Endothelial cell (in vitro differentiated cells): ENCODE measurements at regions not wholly inside any gene's neighbourhood (a gene's known extent, or its start where the extent isn't known, plus 50 kb on each side); places are given as distances from the start of the nearest gene placed in this dataset.

ENCODE experiments used
- DNase-seq: peaks from one replicate; pipeline ENCODE4 v3.0.0; 2021; ENCODE audit warnings: low spot score
- H3K27ac Mint-ChIP-seq: one replicate; pipeline ENCODE4 v1.8.0; 2021; ENCODE audit warnings: mixed read lengths, inconsistent platforms; ENCODE audit not compliant: unreplicated experiment
- H3K27me3 Mint-ChIP-seq: one replicate; pipeline ENCODE4 v1.8.0; 2021; ENCODE audit warnings: mild to moderate bottlenecking, moderate library complexity, mixed read lengths, inconsistent platforms; ENCODE audit not compliant: unreplicated experiment
- H3K36me3 Mint-ChIP-seq: one replicate; pipeline ENCODE4 v1.8.0; 2021; ENCODE audit warnings: mild to moderate bottlenecking, low read depth, mixed read lengths, inconsistent platforms; ENCODE audit not compliant: unreplicated experiment
- H3K4me1 Mint-ChIP-seq: one replicate; pipeline ENCODE4 v1.8.0; 2021; ENCODE audit warnings: mild to moderate bottlenecking, mixed read lengths, inconsistent platforms; ENCODE audit not compliant: unreplicated experiment
- H3K4me3 Mint-ChIP-seq: one replicate; pipeline ENCODE4 v1.8.0; 2021; ENCODE audit warnings: mild to moderate bottlenecking, mixed read lengths, inconsistent platforms; ENCODE audit not compliant: unreplicated experiment
- H3K9me3 Mint-ChIP-seq: one replicate; pipeline ENCODE4 v1.8.0; 2021; ENCODE audit warnings: mixed read lengths, inconsistent platforms; ENCODE audit not compliant: unreplicated experiment
- TF ChIP-seq, protein P1 (sequence below): fragments of 200-600 bp; sonication (generic); IDR thresholded peaks from one replicate; pipeline ENCODE4 v1.5.0; 2021; ENCODE audit warnings: antibody characterized with exemption; ENCODE audit not compliant: unreplicated experiment

DNA sequence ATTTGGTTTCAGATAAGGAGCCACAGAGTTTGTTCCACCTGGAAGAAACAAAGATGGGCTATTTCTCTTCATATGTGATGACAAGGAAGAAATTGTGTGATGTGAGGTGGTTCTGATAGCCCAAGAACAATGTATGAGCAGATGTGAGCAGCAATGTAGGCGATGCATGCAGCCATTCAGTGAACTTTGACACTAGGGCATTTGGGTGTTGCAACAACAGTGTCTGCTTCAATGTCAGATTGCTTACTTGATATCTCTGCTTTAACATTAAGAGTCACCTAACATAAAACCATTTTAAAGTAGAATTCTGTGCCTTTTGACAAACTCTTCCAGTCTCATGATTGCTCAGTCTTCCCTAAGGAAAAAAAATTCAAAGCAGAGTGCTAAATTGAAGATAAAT is 865.4 kb downstream of the SLITRK6 start:
- no peaks in the 10 kb centered on the region for H3K36me3 Mint-ChIP-seq
- no peaks in the 10 kb centered on the region for H3K27me3 Mint-ChIP-seq
- DNase-seq: no peak
- no peak overlapping the region for H3K27ac Mint-ChIP-seq
- TF ChIP-seq, protein P1, sequence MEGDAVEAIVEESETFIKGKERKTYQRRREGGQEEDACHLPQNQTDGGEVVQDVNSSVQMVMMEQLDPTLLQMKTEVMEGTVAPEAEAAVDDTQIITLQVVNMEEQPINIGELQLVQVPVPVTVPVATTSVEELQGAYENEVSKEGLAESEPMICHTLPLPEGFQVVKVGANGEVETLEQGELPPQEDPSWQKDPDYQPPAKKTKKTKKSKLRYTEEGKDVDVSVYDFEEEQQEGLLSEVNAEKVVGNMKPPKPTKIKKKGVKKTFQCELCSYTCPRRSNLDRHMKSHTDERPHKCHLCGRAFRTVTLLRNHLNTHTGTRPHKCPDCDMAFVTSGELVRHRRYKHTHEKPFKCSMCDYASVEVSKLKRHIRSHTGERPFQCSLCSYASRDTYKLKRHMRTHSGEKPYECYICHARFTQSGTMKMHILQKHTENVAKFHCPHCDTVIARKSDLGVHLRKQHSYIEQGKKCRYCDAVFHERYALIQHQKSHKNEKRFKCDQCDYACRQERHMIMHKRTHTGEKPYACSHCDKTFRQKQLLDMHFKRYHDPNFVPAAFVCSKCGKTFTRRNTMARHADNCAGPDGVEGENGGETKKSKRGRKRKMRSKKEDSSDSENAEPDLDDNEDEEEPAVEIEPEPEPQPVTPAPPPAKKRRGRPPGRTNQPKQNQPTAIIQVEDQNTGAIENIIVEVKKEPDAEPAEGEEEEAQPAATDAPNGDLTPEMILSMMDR: no peak
- no peak overlapping the region for H3K4me3 Mint-ChIP-seq
- H3K4me1 Mint-ChIP-seq: no peaks in the 10 kb centered on the region
- no peaks in the 10 kb centered on the region for H3K9me3 Mint-ChIP-seq

DNA sequence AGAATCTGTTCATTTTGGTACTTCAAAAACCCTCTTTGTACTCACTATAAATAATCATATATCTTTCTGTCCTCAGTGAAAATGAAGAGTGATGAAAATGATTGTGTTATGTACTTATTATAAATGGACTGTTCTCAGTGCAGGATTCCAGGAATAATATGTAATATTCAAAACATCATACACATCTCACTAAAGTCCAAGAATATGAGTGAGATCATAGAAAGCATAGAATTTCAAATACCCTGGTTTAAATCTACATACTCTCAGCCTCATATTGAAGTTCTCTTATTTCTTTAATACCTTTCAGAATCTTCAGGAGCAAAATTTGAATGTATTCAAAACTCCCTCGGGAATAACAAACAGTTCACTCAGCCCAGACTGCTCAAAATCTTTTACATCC is 868.0 kb downstream of the SLITRK6 start:
- H3K36me3 Mint-ChIP-seq: no peaks in the 10 kb centered on the region
- H3K4me3 Mint-ChIP-seq: no peak overlapping the region
- DNase-seq: no peak
- H3K9me3 Mint-ChIP-seq: no peaks in the 10 kb centered on the region
- H3K27ac Mint-ChIP-seq: no peak overlapping the region
- TF ChIP-seq, protein P1: no peak
- no peaks in the 10 kb centered on the region for H3K4me1 Mint-ChIP-seq
- no peaks in the 10 kb centered on the region for H3K27me3 Mint-ChIP-seq

DNA sequence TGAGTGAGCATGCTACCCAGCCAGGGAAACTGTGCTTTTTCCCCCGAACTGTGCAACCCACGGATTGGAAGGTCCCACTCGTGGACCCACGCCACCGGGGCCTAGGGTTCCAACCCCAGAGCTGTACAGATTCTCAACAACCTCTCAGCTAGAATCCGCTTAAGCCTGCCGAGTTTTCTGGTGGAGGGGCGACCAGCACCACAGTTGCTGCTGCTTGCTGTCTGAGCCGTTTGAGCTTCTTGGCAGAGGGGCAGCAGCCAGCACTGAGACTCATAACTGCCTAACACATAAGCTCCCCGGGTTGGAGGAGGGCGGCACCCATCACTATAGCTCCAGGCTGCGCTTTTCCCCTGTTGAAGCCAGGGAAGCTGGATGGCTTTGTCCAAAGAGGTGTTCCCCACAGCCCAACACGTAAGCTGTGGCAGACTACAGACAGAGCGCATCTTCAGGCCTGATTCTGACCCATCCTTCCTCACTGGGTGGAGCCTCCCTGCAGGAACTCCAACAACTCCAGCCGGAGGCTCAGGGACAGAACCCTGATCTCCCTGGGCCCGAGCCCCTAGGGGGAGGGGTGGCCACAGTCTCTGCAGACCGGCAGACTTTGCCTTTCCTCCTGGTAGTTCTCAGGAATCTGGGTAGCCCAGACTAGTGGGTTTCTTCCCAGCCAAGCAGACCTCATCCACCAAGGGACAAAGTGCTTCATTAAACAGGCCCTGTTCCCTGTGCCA is 871.6 kb downstream of the SLITRK6 start:
- Mint-ChIP-seq H3K36me3 (no peaks in the 10 kb centered on the region), H3K4me3 (no peak overlapping the region), H3K9me3 (no peaks in the 10 kb centered on the region), H3K4me1 (no peaks in the 10 kb centered on the region), H3K27me3 (no peaks in the 10 kb centered on the region), H3K27ac (no peak overlapping the region)
- DNase-seq: no peak
- TF ChIP-seq, protein P1: no peak

DNA sequence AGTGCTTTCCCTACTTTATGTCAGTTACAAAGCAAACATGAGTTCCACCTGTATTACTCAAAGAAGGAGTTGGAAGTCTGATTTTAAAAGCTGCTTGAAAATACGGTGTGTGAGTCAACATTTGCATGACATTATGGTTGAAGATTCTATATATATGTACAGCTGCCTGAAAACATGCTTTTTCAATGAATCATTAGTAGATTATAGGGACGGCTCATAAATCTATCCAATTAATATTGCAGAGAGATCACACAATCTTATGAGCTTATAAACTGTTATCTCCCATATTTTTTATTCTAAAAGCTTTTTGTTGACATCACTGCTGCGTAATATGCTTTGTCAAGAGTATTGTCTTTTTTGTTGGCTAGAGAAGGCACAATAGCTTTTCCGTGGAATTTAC is 873.8 kb downstream of the SLITRK6 start:
- Mint-ChIP-seq H3K27ac (no peak overlapping the region), H3K36me3 (no peaks in the 10 kb centered on the region), H3K4me3 (no peak overlapping the region), H3K9me3 (no peaks in the 10 kb centered on the region), H3K4me1 (no peaks in the 10 kb centered on the region), H3K27me3 (no peaks in the 10 kb centered on the region)
- TF ChIP-seq, protein P1: no peak
- DNase-seq: no peak

DNA sequence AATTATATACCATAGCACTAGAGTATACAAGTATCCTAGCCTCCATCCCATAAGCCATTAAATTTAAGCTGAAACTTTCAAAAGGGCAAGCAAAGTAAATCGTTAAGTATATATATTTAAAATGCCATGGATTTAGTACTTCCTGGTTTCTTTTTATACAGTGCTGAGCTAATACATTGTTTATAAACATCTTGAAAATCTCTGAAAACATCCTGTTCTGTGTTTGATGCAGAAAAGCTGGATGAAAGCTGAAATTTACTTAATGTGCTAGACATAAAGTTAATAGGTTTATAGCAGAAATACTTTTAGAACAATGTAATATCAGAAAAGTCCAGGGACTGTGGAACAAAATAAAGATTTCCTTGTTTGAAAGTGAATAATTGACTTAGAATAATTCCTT is 875.4 kb downstream of the SLITRK6 start:
- H3K27me3 Mint-ChIP-seq: no peaks in the 10 kb centered on the region
- DNase-seq: no peak
- no peak overlapping the region for H3K27ac Mint-ChIP-seq
- no peak overlapping the region for H3K4me3 Mint-ChIP-seq
- no peaks in the 10 kb centered on the region for H3K4me1 Mint-ChIP-seq
- TF ChIP-seq, protein P1: no peak
- H3K36me3 Mint-ChIP-seq: no peaks in the 10 kb centered on the region
- H3K9me3 Mint-ChIP-seq: no peaks in the 10 kb centered on the region
